ENCODE measurements at regions not wholly inside any gene's neighbourhood (a gene's known extent, or its start where the extent isn't known, plus 50 kb on each side); places are given as distances from the start of the nearest gene placed in this dataset.
"Not testable (repeated sequence)": the region's sequence is repeated elsewhere in the genome, so short reads cannot be mapped to it uniquely, and the experiment has no call there.

- DNase-seq (ENCODE audit: low spot score, unreplicated experiment): no peak
- no peaks in the 10 kb centered on the region for H3K9me3 Mint-ChIP-seq (ENCODE audit: low read depth)
- no peak for TF ChIP-seq CTCF (IDR thresholded peaks at IDR 0.05; ENCODE audit: unreplicated experiment)
- H3K4me3 Mint-ChIP-seq (ENCODE audit: low read depth): no peak overlapping the region
- no peaks in the 10 kb centered on the region for H3K36me3 Mint-ChIP-seq (ENCODE audit: insufficient read depth)
- H3K27me3 Mint-ChIP-seq: peaks cover 18% of the 10 kb centered on the region
- no peak overlapping the region for H3K27ac Mint-ChIP-seq
- no peaks in the 10 kb centered on the region for H3K4me1 Mint-ChIP-seq (ENCODE audit: low read depth)
These were observed 324.5 kb downstream of the PREX1 start for GRCh38 chr20:48503166-48503815.

GRCh38 chr20:48502758-48503157 lies 325.0 kb downstream of the PREX1 start:
- TF ChIP-seq CTCF (IDR thresholded peaks at IDR 0.05; ENCODE audit: unreplicated experiment): no peak
- DNase-seq (ENCODE audit: low spot score, unreplicated experiment): no peak
- H3K36me3 Mint-ChIP-seq (ENCODE audit: insufficient read depth): no peaks in the 10 kb centered on the region
- H3K9me3 Mint-ChIP-seq (ENCODE audit: low read depth): no peaks in the 10 kb centered on the region
- no peak overlapping the region for H3K4me3 Mint-ChIP-seq (ENCODE audit: low read depth)
- no peaks in the 10 kb centered on the region for H3K4me1 Mint-ChIP-seq (ENCODE audit: low read depth)
- no peak overlapping the region for H3K27ac Mint-ChIP-seq
- H3K27me3 Mint-ChIP-seq: peaks cover 18% of the 10 kb centered on the region

- no peak for TF ChIP-seq CTCF (IDR thresholded peaks at IDR 0.05; ENCODE audit: unreplicated experiment)
- Mint-ChIP-seq H3K4me1 (ENCODE audit: low read depth) (no peaks in the 10 kb centered on the region), H3K27ac (no peak overlapping the region), H3K4me3 (ENCODE audit: low read depth) (no peak overlapping the region), H3K27me3 (peaks cover 17% of the 10 kb centered on the region), H3K9me3 (ENCODE audit: low read depth) (no peaks in the 10 kb centered on the region), H3K36me3 (ENCODE audit: insufficient read depth) (no peaks in the 10 kb centered on the region)
- no peak for DNase-seq (ENCODE audit: low spot score, unreplicated experiment)
These were observed 325.8 kb downstream of the PREX1 start for GRCh38 chr20:48502016-48502415.

GRCh38 chr20:48500900-48501299 lies 326.9 kb downstream of the PREX1 start:
- H3K27me3 Mint-ChIP-seq: peaks cover 10% of the 10 kb centered on the region
- H3K9me3 Mint-ChIP-seq (ENCODE audit: low read depth); H3K36me3 Mint-ChIP-seq (ENCODE audit: insufficient read depth); H3K4me1 Mint-ChIP-seq (ENCODE audit: low read depth); H3K4me3 Mint-ChIP-seq (ENCODE audit: low read depth); H3K27ac Mint-ChIP-seq; DNase-seq (ENCODE audit: low spot score, unreplicated experiment): not testable (repeated sequence)

- not testable (repeated sequence) for H3K27me3 Mint-ChIP-seq; H3K9me3 Mint-ChIP-seq (ENCODE audit: low read depth); H3K4me3 Mint-ChIP-seq (ENCODE audit: low read depth); H3K4me1 Mint-ChIP-seq (ENCODE audit: low read depth); DNase-seq (ENCODE audit: low spot score, unreplicated experiment); H3K36me3 Mint-ChIP-seq (ENCODE audit: insufficient read depth); H3K27ac Mint-ChIP-seq
These were observed 328.9 kb downstream of the PREX1 start for GRCh38 chr20:48498939-48499338.

GRCh38 chr20:48498125-48498524 lies 329.7 kb downstream of the PREX1 start:
- not testable (repeated sequence) for H3K9me3 Mint-ChIP-seq (ENCODE audit: low read depth); H3K27me3 Mint-ChIP-seq; H3K4me3 Mint-ChIP-seq (ENCODE audit: low read depth)

GRCh38 chr20:48493966-48494365 lies 333.8 kb downstream of the PREX1 start:
- Mint-ChIP-seq H3K27ac (no peak overlapping the region), H3K4me1 (ENCODE audit: low read depth) (peaks cover 2% of the 10 kb centered on the region), H3K36me3 (ENCODE audit: insufficient read depth) (no peaks in the 10 kb centered on the region), H3K9me3 (ENCODE audit: low read depth) (no peaks in the 10 kb centered on the region), H3K27me3 (peaks cover 4% of the 10 kb centered on the region), H3K4me3 (ENCODE audit: low read depth) (no peak overlapping the region)
- no peak for DNase-seq (ENCODE audit: low spot score, unreplicated experiment)
- no peak for TF ChIP-seq CTCF (IDR thresholded peaks at IDR 0.05; ENCODE audit: unreplicated experiment)

More at GRCh38 chr20:48498125-48498524, 329.7 kb downstream of the PREX1 start:
- not testable (repeated sequence) for H3K36me3 Mint-ChIP-seq (ENCODE audit: insufficient read depth); DNase-seq (ENCODE audit: low spot score, unreplicated experiment); H3K27ac Mint-ChIP-seq; H3K4me1 Mint-ChIP-seq (ENCODE audit: low read depth)

GRCh38 chr20:48493331-48493730 lies 334.5 kb downstream of the PREX1 start:
- not testable (repeated sequence) for H3K36me3 Mint-ChIP-seq (ENCODE audit: insufficient read depth); H3K27ac Mint-ChIP-seq; H3K4me3 Mint-ChIP-seq (ENCODE audit: low read depth); DNase-seq (ENCODE audit: low spot score, unreplicated experiment); H3K9me3 Mint-ChIP-seq (ENCODE audit: low read depth); H3K4me1 Mint-ChIP-seq (ENCODE audit: low read depth); H3K27me3 Mint-ChIP-seq

Data from progenitor cell of endocrine pancreas (in vitro differentiated cells).